ENCODE measurements at regions not wholly inside any gene's neighbourhood (a gene's known extent, or its start where the extent isn't known, plus 50 kb on each side); places are given as distances from the start of the nearest gene placed in this dataset.

- Mint-ChIP-seq H3K27ac (no peak overlapping the region), H3K9me3 (no peaks in the 10 kb centered on the region), H3K27me3 (peaks cover 13 to 18% of the 10 kb centered on the region in 2 donors), H3K4me3 (no peak overlapping the region), H3K36me3 (no peaks in the 10 kb centered on the region), H3K4me1 (ENCODE audit: low read depth in 2 of 2) (no peaks in the 10 kb centered on the region)
- no peak for ATAC-seq
- DNase-seq (ENCODE audit: low spot score): no peak
Observed at GRCh38 chr22:35195226-35195625, 62.1 kb upstream of the HMGXB4 start.

DNA sequence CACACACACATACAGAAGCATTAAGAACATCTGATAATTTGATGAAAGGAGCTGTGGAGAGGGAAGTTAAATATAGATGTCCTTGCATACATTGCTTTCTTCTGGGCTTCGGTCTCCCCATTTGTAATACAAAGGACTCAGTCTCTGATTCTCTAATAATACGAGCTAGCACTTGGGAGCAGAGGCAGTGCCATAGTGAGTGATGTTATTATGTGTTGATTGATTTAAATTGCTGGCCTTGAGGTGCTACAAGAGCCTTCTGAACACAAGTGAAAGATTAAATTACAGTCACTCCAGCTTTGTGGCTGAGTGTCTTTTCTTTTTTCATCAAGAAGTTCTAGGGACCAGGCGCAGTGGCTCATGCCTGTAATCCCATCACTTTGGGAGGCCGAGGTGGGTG is 61.5 kb upstream of the HMGXB4 start:
- no peaks in the 10 kb centered on the region for H3K36me3 Mint-ChIP-seq
- no peaks in the 10 kb centered on the region for H3K9me3 Mint-ChIP-seq
- no peak overlapping the region for H3K4me3 Mint-ChIP-seq
- H3K4me1 Mint-ChIP-seq (ENCODE audit: low read depth in 2 of 2): no peaks in the 10 kb centered on the region
- no peak for ATAC-seq
- no peak for DNase-seq (ENCODE audit: low spot score)
- H3K27ac Mint-ChIP-seq: no peak overlapping the region
- peaks cover 16 to 22% of the 10 kb centered on the region in 2 donors for H3K27me3 Mint-ChIP-seq

- no peak for DNase-seq (ENCODE audit: low spot score)
- Mint-ChIP-seq H3K27me3 (peaks cover 17 to 32% of the 10 kb centered on the region in 2 donors), H3K36me3 (no peaks in the 10 kb centered on the region), H3K9me3 (no peaks in the 10 kb centered on the region), H3K27ac (no peak overlapping the region), H3K4me1 (ENCODE audit: low read depth in 2 of 2) (no peaks in the 10 kb centered on the region), H3K4me3 (no peak overlapping the region)
- no peak for ATAC-seq
Observed at GRCh38 chr22:35197071-35197470, 60.2 kb upstream of the HMGXB4 start.

GRCh38 chr22:35197886-35198285 is 59.4 kb upstream of the HMGXB4 start:
- ATAC-seq: no peak
- no peak for DNase-seq (ENCODE audit: low spot score)
- Mint-ChIP-seq H3K4me3 (no peak overlapping the region), H3K9me3 (no peaks in the 10 kb centered on the region), H3K4me1 (ENCODE audit: low read depth in 2 of 2) (no peaks in the 10 kb centered on the region), H3K27me3 (peaks cover 17 to 30% of the 10 kb centered on the region in 2 donors), H3K27ac (no peak overlapping the region), H3K36me3 (no peaks in the 10 kb centered on the region)

DNA sequence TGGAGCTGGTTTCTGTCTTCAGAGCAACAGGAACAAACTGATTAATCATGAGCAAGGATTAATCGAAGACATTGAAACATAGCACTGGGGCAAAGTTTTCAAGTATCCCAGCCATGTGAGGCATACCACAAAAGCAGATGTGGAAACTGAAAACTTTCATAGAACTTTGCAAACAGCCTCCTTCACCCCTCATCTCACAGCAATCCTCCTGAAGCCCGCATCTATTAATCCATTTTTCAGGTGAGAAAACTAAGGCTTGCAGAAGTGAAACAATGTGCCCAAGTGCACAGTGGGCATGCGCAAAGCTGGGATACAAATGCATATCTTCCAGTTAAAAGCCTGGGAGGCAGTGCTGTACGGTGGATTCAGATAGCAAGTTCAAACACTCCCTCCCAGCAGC is 58.6 kb upstream of the HMGXB4 start:
- H3K27ac Mint-ChIP-seq: no peak overlapping the region
- no peaks in the 10 kb centered on the region for H3K9me3 Mint-ChIP-seq
- ATAC-seq: no peak
- no peak for DNase-seq (ENCODE audit: low spot score)
- peaks cover 17 to 27% of the 10 kb centered on the region in 2 donors for H3K27me3 Mint-ChIP-seq
- H3K4me1 Mint-ChIP-seq (ENCODE audit: low read depth in 2 of 2): peaks cover 0 to 1% of the 10 kb centered on the region in 2 donors
- no peak overlapping the region for H3K4me3 Mint-ChIP-seq
- H3K36me3 Mint-ChIP-seq: no peaks in the 10 kb centered on the region

DNA sequence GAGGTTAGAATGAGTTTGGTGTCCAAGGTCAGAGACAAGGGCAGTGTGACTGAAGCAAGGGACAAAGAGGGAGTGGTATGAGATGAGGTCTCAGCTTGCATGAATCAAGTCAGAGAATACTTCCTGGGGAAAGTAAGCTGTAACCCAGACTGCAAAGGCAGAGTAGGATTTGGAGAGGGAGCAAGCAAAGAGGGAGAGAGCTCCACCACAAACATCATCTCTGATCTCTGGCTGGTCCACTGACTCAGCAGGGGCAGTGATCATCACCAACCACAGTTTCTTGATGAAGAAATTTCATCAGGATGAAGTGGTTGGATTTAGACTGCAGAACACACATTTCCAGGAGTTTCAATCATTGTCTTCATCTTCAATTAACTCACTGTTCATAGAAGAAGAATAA is 54.9 kb upstream of the HMGXB4 start:
- no peaks in the 10 kb centered on the region for H3K36me3 Mint-ChIP-seq
- ATAC-seq (no peak), DNase-seq (ENCODE audit: low spot score) (no peak)
- no peak overlapping the region for H3K27ac Mint-ChIP-seq
- peaks cover 22 to 34% of the 10 kb centered on the region in 2 donors for H3K27me3 Mint-ChIP-seq
- no peak overlapping the region for H3K4me3 Mint-ChIP-seq
- no peaks in the 10 kb centered on the region for H3K9me3 Mint-ChIP-seq
- peaks cover 0 to 4% of the 10 kb centered on the region in 2 donors for H3K4me1 Mint-ChIP-seq (ENCODE audit: low read depth in 2 of 2)

DNA sequence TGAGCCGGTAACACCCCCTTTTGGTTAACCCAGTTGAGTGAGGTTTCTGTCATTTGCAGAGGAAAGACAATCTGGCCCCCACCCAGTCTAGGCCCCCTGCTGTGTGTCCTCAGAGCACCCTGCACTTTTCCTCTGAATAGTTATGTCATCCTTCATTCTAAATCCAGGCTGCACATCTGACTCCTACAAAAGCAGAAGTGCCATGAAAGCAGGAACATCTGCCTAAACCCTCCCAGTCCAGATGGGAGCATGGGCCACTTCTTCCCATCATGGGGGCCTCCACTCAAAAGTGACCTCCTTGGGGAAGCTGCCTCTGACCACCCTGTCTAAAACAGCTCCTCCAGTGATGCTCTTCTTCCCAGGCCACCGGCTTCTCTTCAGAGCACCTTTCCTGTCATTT is 53.7 kb upstream of the HMGXB4 start:
- ATAC-seq (no peak), DNase-seq (ENCODE audit: low spot score) (no peak)
- Mint-ChIP-seq H3K4me1 (ENCODE audit: low read depth in 2 of 2) (peaks cover 0 to 4% of the 10 kb centered on the region in 2 donors), H3K4me3 (no peak overlapping the region), H3K27ac (no peak overlapping the region), H3K27me3 (peaks cover 21 to 32% of the 10 kb centered on the region in 2 donors), H3K36me3 (no peaks in the 10 kb centered on the region), H3K9me3 (no peaks in the 10 kb centered on the region)

- no peaks in the 10 kb centered on the region for H3K36me3 Mint-ChIP-seq
Observed at GRCh38 chr22:35204807-35205775, 52.2 kb upstream of the HMGXB4 start.

GRCh38 chr22:35205961-35206360 is 51.3 kb upstream of the HMGXB4 start:
- peaks cover 0 to 4% of the 10 kb centered on the region in 2 donors for H3K4me1 Mint-ChIP-seq (ENCODE audit: low read depth in 2 of 2)
- ATAC-seq (no peak), DNase-seq (ENCODE audit: low spot score) (no peak)
- no peaks in the 10 kb centered on the region for H3K9me3 Mint-ChIP-seq
- peaks cover 11 to 31% of the 10 kb centered on the region in 2 donors for H3K27me3 Mint-ChIP-seq
- H3K27ac Mint-ChIP-seq: no peak overlapping the region
- H3K4me3 Mint-ChIP-seq: no peak overlapping the region
- no peaks in the 10 kb centered on the region for H3K36me3 Mint-ChIP-seq

More at GRCh38 chr22:35204807-35205775, 52.2 kb upstream of the HMGXB4 start:
- H3K4me3 Mint-ChIP-seq: no peak overlapping the region
- peaks cover 0 to 4% of the 10 kb centered on the region in 2 donors for H3K4me1 Mint-ChIP-seq (ENCODE audit: low read depth in 2 of 2)
- H3K27ac Mint-ChIP-seq: no peak overlapping the region
- ATAC-seq (no peak), DNase-seq (ENCODE audit: low spot score) (no peak)
- no peaks in the 10 kb centered on the region for H3K9me3 Mint-ChIP-seq
- H3K27me3 Mint-ChIP-seq: peaks cover 16 to 35% of the 10 kb centered on the region in 2 donors

GRCh38 chr22:35206889-35207288 is 50.4 kb upstream of the HMGXB4 start:
- H3K4me3 Mint-ChIP-seq: no peak overlapping the region
- no peaks in the 10 kb centered on the region for H3K9me3 Mint-ChIP-seq
- ATAC-seq: no peak
- DNase-seq (ENCODE audit: low spot score): no peak
- no peaks in the 10 kb centered on the region for H3K36me3 Mint-ChIP-seq
- peaks cover 0 to 4% of the 10 kb centered on the region in 2 donors for H3K4me1 Mint-ChIP-seq (ENCODE audit: low read depth in 2 of 2)
- peaks cover 15 to 32% of the 10 kb centered on the region in 2 donors for H3K27me3 Mint-ChIP-seq
- no peak overlapping the region for H3K27ac Mint-ChIP-seq
